Lung (tissue), 11 donors: ENCODE measurements at regions not wholly inside any gene's neighbourhood (a gene's known extent, or its start where the extent isn't known, plus 50 kb on each side); places are given as distances from the start of the nearest gene placed in this dataset.

Experiments used
- ATAC-seq: fragments of 200-7000 bp; cut with Tn5 transposase; one replicate; pipeline ENCODE4 v1.9.1; 2020; ENCODE audit warnings: moderate number of reproducible peaks; ENCODE audit not compliant: insufficient read depth, low FRiP score
- DNase-seq, 3 donors: peaks; one replicate each; pipeline ENCODE4 v3.0.0-alpha.2; 2013 to 2017
- H3K27ac ChIP-seq, 2 donors: one replicate each; pipeline ENCODE4 v1.5.1; 2013; ENCODE audit warnings: mild to moderate bottlenecking in 2 of 2, moderate library complexity in 2 of 2, control low read depth in 1 of 2, inconsistent platforms in 1 of 2, low read depth in 1 of 2, low read length in 1 of 2
- H3K27me3 ChIP-seq, 3 donors: one replicate each; pipeline ENCODE4 v1.5.1; 2013; ENCODE audit warnings: low read length in 2 of 3; ENCODE audit not compliant: control insufficient read depth in 3 of 3, insufficient read depth in 3 of 3
- H3K36me3 ChIP-seq, 4 donors: one replicate each; pipeline ENCODE4 v1.5.1; 2013; ENCODE audit warnings: low read length in 4 of 4, mild to moderate bottlenecking in 1 of 4, moderate library complexity in 1 of 4; ENCODE audit not compliant: control insufficient read depth in 4 of 4, insufficient read depth in 4 of 4
- H3K4me1 ChIP-seq, 5 donors: one replicate each; pipeline ENCODE4 v1.5.1; 2013; ENCODE audit warnings: low read length in 5 of 5, mild to moderate bottlenecking in 2 of 5, moderate library complexity in 1 of 5; ENCODE audit not compliant: control insufficient read depth in 5 of 5, insufficient read depth in 5 of 5
- H3K4me3 ChIP-seq: one replicate; pipeline ENCODE4 v1.5.1; 2013; ENCODE audit warnings: mild to moderate bottlenecking, control low read depth, moderate library complexity
- H3K9ac ChIP-seq, 2 donors: one replicate each; pipeline ENCODE4 v1.5.1; 2013; ENCODE audit warnings: low read length in 2 of 2, control low read depth in 1 of 2; ENCODE audit not compliant: insufficient read depth in 1 of 2
- H3K9me3 ChIP-seq, 4 donors: one replicate each; pipeline ENCODE4 v1.5.1; 2013; ENCODE audit warnings: low read length in 3 of 4, mild to moderate bottlenecking in 1 of 4, moderate library complexity in 1 of 4; ENCODE audit not compliant: control insufficient read depth in 4 of 4, insufficient read depth in 3 of 4
- CTCF ChIP-seq: IDR thresholded peaks from 2 replicates; pipeline ENCODE4 v1.5.1; 2012; ENCODE audit warnings: mild to moderate bottlenecking; ENCODE audit errors: control extremely low read depth, extremely low read depth
- WGBS, 2 donors: extraction: QIAGEN DNeasy Blood & Tissue Kit; methylation state at CpG; one replicate each; pipeline ENCODE4 v1.1.7; 2013; 5-methylcytosine and 5-hydroxymethylcytosine counted together
- donor health status: control.
- donor health status: control.
- donor health status: Bipolar disorder and iron deficiency.
- donor health status: healthy.
- donor health status: DM: yes; HTN: yes; CAD: no.

- H3K27ac ChIP-seq, result no peak overlapping the region
- WGBS, 2 donors, result 46 to 69% methylated on average over 15 of the region's 15 CpGs
- peaks cover 0 to 10% (median 0%) of the 10 kb centered on the region in 4 donors for H3K9me3 ChIP-seq
- peaks cover 0 to 8% (median 2%) of the 10 kb centered on the region in 3 donors for H3K27me3 ChIP-seq
- no peak overlapping the region for H3K4me3 ChIP-seq
- no peaks in the 10 kb centered on the region for H3K36me3 ChIP-seq
- H3K9ac ChIP-seq, result no peak overlapping the region
- H3K4me1 ChIP-seq, result no peaks in the 10 kb centered on the region
- ATAC-seq, result no peak
- peak in 2 of 3 donors; percentile 14 to 29 for DNase-seq
- no peak for TF ChIP-seq CTCF
Observed at GRCh38 chr11:44361813-44362212, 51.9 kb upstream of the ALX4 start.

GRCh38 chr11:44363116-44363515 lies 53.2 kb upstream of the ALX4 start:
- no peak for DNase-seq
- Histone ChIP-seq H3K9me3 (peaks cover 0 to 10% (median 0%) of the 10 kb centered on the region in 4 donors), H3K4me1 (no peaks in the 10 kb centered on the region), H3K9ac (no peak overlapping the region), H3K27me3 (peaks cover 0 to 8% (median 2%) of the 10 kb centered on the region in 3 donors), H3K27ac (no peak overlapping the region), H3K36me3 (no peaks in the 10 kb centered on the region), H3K4me3 (no peak overlapping the region)
- no peak for ATAC-seq
- no peak for TF ChIP-seq CTCF
- WGBS, 2 donors, result 78 to 89% methylated on average over 3 of the region's 3 CpGs

- Histone ChIP-seq H3K27me3 (peaks cover 0 to 8% (median 2%) of the 10 kb centered on the region in 3 donors), H3K9me3 (peaks cover 0 to 10% (median 0%) of the 10 kb centered on the region in 4 donors), H3K27ac (no peak overlapping the region), H3K4me1 (no peaks in the 10 kb centered on the region), H3K9ac (no peak overlapping the region), H3K4me3 (no peak overlapping the region), H3K36me3 (no peaks in the 10 kb centered on the region)
- ATAC-seq (no peak), DNase-seq (no peak)
- TF ChIP-seq CTCF, result no peak
- WGBS, 2 donors, result 85 to 95% methylated on average over 3 of the region's 3 CpGs
Observed at GRCh38 chr11:44364596-44364995, 54.7 kb upstream of the ALX4 start.

GRCh38 chr11:44365616-44366015 lies 55.7 kb upstream of the ALX4 start:
- H3K9me3 ChIP-seq, result peaks cover 0 to 10% (median 0%) of the 10 kb centered on the region in 4 donors
- no peaks in the 10 kb centered on the region for H3K4me1 ChIP-seq
- ATAC-seq (no peak), DNase-seq (no peak)
- no peaks in the 10 kb centered on the region for H3K36me3 ChIP-seq
- TF ChIP-seq CTCF, result no peak
- H3K9ac ChIP-seq, result no peak overlapping the region
- H3K4me3 ChIP-seq, result no peak overlapping the region
- 85 to 91% methylated on average over 9 of the region's 9 CpGs for WGBS, 2 donors
- H3K27ac ChIP-seq, result no peak overlapping the region
- H3K27me3 ChIP-seq, result peaks cover 0 to 8% (median 2%) of the 10 kb centered on the region in 3 donors
